GM21447 (cell line): ENCODE measurements at regions not wholly inside any gene's neighbourhood (a gene's known extent, or its start where the extent isn't known, plus 50 kb on each side); places are given as distances from the start of the nearest gene placed in this dataset.
"Not testable (repeated sequence)": the region's sequence is repeated elsewhere in the genome, so short reads cannot be mapped to it uniquely, and the experiment has no call there.

Source experiments
- ATAC-seq: cut with Tn5 transposase; IDR thresholded peaks from one replicate; pipeline ENCODE4 v1.9.1; 2021; ENCODE audit not compliant: unreplicated experiment

DNA sequence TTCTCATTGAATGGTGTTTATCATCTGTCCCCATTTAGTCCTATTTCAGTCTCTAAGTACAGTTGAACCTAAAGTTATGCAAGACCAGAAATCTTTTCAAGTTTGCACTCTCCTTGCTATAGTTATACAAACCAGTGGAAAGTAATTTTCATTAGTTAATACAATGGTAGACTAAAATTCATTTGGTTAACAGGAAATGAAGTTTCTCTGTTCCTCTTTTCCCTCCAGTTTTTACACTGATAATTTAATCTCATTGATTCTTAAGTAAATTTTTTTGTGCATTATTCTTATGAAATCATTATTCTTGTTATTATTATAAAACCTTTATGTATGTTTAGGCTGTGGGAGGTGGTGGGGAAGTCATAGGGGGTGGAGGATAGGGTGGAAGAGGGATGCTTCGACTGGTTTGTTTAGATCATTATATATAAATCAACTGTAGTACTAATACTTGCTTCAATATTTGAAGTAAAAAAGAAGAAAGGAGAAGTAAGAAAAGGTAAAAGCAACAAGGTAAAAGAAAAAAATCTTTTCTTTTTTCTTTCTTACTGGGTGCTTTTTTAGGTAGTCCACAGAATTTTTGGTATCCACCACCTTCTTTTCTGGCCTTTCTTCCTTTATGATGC is 104.1 kb downstream of the GPR85 start:
- peak; percentile 79 for ATAC-seq

DNA sequence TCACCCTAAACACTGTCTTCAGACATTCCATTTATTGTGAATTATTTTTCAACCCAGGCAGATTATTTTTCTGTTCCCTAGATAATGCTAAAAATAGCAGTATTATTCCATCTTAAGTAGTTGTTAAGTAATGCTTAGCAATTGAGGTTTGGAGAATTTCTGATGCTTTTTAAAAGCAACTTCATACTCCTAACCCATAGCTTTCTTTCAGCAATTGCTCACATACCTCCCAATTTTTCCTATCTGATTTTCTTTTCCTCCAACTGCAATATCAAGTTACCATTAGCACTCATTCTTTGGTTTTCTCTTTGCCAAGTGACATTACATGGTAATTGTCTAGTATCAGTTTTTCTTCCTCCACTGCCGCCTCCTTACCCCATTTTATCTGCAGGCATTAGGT is 104.7 kb downstream of the GPR85 start:
- ATAC-seq, result peak; percentile 17

DNA sequence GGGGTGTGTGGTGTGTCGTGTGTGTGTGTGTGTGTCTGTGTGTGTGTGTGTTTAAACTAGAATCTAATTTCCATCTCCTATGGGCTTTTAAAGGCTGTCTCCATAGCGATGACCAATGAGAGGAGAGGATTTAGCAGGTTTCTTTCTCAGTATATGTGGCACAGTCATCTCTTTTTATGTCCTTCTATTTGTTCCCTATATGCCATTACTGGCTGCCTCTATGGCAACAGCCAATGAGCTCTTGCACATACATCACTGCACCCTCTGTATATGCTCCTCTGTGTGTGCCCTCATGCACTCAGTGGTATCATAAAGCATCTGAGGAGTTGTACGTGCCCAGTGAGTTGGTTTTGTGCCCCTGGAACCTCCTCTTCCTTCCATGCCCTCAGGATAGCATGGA is 107.6 kb downstream of the GPR85 start:
- not testable (repeated sequence) for ATAC-seq

DNA sequence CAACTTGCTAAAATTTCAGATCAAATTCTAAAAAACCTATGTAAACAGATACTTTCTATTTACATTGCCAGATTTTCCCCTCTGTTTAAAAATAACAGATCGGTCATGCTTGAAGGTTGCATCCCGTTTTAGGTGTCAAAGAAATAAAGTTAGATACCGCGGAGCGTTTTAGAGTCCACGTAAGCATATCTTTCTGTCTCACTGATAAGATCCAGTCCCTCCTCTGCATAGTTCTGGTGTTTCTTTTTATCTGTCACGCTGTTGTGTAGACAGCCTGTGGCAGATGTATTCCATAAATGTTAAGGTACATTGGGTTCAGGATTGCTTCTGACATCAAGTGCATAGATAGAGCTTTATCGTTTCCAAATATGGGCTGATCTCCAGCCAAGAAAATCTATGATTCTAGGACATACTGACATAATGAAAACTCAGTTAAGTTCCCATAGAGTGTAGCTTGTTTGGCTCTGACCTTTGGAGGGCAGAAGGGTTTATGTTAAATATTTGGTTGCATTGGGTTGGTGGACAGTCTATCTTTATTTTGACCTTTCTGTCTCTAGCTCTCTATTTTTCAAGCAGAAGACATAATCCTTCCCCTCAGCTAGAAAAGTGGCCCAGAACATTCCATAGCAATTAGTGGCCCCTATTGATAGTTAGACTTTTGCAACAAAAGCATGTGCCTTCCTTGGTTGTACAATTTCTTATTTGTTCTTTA is 109.2 kb downstream of the GPR85 start:
- ATAC-seq, result not testable (repeated sequence)

DNA sequence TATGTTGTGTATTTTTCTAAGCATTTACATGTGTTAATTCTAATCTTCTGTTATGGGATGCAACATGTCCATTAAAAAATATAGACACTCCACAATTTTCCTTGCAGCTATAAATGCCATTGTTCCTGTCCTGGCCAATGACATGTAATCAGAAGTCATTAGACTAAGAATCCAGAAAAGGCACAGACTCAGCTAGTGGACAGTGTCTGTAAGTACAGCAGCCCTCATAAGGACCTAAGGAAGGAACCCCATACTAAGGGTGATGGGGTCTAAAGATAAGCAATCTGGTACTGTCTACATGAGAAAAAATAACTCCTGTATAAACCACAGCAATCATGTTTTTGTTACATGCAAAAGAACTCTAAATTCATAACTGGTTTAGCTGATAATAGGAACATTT is 115.9 kb downstream of the GPR85 start:
- ATAC-seq, result peak; percentile 52

DNA sequence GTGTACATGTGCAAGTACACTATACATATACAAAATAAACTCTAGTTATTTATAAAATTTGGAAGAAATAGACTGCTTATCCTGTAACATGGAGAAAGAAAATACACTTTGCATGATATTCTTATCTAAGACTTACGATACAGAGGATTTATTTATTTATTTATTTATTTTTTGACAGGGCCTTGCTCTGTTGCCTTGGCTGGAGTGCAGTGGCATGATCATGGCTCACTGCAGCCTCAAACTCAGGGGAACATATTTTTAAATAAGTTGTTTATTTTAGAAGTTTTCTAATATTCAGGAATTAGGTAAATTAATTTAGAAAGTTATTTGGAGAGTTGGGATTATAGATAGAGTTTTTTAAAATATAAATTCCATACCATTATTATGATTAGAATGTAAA is 116.7 kb downstream of the GPR85 start:
- no peak for ATAC-seq

DNA sequence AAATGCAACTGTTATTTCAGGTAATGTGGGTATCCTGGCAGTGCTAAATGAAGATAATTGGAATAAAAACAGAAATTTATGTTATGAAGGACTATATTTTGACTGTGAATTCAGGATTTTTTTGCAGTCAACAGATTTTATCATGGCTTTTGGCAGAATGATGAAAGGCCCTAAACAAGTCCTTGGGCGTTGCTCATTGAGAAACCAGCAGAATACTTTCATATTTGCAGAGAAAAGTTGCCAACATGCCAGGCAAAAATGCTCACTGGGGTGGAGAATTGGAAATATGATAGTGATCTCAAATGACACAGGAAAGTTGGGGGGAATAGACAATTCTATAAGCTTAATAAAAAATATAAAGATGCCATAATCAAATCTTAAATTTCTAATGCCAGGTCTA is 121.1 kb downstream of the GPR85 start:
- ATAC-seq, result no peak

DNA sequence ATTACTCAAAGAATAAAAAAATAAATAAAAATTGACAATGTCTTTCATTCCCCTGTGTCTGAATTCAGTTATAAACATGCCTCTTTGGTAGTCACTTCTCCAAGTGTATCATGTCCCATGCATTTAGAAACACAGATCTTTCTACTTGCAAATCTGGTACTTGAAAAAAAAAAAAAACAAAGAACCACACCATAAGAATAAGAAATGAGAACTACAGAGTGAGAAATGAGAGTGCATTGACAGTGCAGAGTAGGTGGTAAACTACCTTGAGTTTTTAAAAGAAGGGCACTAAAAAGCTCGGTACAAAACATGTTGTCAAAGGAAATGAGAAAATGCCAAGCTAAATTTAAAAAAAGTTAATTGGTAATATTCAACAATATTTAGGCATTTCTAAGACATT is 123.0 kb downstream of the GPR85 start:
- ATAC-seq, result no peak

DNA sequence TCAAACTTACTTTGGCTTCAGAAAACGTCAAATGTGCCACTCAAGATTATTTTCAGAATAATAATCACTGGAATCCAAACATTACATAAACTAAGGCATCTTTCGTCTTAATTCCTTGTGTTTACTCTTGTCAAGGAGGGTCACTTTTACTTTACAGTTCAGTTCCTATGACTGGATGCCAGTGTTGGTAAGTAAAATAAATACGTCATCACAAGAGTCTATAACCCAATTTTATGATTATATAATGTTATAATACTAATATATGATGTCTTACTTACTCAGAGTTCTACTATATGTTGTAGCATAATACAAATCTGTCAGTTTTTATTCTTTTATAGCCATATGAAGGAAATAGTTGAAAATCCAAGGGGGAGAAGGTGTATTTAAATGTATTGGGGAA is 123.8 kb downstream of the GPR85 start:
- ATAC-seq, result no peak

DNA sequence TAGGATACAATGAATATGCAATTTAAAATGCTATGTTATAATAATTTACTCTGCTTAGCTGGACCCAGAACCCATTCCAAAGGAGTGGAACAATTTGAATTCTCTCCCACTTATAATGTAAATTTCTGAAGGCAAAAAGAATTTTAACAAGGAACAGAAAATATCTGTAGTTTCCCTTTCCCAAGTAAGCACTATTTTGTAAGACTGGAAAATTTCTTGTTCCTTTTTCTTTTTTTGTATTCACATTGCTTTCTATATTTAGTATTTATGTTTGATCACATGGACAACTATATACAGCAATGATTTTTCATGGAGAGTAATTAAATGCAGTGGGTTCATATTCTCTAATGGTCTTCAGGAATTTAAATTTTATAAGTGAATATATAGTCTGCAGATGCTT is 127.4 kb downstream of the GPR85 start:
- no peak for ATAC-seq

DNA sequence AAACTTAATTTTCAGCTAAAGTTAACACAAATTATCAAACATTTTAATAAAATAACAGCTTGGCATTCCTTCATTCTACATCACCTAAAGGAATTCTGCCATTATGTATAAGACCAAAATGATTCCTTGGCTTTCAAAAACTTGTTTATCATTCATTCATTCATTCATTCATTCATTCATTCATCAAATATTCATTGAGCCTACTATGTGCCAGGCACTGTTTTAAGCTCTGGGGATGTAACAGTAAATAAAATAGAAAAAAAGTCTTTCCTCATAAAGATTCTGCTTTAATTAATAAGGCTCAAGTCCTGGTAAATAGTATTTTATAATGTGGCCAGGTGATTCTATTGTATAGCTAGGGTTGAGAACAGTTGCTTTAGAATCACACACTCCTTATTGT is 127.9 kb downstream of the GPR85 start:
- no peak for ATAC-seq

DNA sequence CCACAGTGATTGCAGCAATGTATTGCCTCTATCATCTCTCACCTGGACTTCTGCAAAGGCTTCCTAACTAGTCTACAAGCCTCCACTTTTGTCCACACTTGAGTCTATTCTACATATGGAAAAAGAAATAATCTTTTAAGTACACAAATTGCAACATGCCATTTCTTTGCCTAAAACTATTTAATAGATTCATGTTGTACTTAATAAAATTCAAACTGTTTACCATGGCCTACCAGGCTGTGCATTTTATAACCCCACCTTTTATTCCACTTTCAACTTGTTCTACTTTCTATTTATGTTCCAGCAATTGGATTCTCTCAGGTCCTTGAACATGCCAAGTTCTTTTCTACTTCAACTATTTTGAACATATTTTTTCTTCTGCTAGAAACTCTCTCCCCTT is 128.7 kb downstream of the GPR85 start:
- no peak for ATAC-seq

DNA sequence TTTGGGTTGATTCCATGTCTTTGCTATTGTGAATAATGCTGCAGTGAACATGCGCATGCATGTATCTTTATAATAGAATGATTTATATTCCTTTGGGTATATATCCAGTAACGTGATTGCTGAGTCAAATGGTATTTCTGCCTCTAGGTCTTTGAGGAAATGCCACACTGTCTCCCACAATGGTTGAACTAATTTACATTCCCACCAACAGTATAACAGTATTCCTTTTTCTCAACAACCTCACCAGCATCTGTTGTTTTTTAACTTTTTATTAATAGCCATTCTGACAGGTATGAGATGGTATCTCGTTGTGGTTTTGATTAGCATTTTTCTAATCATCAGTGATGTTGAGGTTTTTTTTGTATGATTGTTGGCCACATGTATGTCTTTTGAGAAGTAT is 133.6 kb downstream of the GPR85 start:
- ATAC-seq, result not testable (repeated sequence)

DNA sequence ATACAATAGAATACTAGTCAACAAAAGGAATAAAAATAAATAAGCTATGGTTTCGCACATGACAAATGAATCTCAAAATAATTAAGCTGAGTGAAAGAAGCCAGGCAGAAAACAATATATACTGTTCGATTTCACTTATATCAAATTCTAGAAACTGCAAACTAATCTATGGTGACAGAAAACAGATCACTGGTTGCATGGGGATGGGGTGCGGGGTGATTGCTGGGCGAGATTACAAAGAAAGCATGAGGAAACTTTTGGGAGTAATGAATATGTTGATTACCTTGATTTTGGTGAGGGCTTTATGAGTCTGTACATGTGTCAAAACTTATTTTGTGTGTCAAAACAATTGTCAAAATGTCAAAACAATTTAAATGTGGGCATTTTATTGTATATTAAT is 135.6 kb downstream of the GPR85 start:
- no peak for ATAC-seq

DNA sequence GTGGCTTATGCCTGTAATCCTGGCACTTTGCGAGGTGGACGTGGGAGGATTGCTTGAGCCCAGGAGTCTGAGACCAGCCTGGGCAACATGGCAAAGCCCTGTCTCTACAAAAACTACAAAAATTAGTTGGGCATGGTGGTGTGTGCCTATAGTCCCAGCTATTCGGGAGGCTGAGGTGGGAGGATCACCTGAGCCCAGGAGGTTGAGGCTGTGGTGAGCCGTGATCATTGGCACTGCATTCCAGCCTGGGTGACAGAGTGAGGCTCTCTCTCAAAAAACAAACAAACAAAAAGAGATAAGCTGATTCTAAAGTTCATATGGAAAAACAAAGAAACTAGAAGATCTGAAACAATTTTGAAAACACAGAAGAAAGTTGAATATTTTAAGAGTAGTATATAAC is 136.9 kb downstream of the GPR85 start:
- not testable (repeated sequence) for ATAC-seq

DNA sequence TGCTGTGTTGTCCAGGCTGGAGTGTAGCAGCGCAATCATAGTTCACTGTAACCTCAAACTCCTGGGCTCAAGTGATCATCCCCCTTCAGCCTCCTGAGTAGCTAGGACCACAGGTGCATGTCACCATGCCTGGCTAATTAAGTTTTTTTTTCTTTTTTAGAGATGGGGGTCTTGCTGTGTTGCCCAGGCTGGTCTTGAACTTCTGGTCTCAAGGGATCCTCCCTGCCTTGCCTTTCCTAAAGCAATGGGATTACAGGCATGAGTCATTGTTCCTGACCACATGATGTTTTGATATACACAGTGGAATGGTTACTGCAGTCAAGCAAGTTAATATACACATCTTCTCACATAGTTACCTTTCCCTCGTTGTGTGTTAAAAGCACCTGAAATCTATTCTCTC is 140.3 kb downstream of the GPR85 start:
- ATAC-seq, result no peak

DNA sequence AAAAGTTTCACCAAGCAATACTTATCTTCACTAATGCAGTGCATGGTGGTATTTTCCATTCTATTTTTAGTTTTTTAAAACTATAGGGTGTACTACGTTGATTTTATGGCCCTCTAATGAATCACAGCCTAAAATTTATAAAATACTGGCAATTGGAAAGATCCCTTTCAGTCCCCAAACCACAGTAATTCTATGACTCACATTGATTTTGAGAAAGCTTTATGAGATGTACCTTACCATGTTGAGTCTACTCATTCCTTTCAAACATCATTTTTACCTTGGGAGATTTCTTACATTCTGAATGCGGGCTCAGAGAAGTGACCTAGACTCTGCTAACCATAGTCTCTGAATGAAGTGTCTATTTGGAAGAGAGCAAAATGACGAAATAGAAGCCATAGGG is 141.6 kb downstream of the GPR85 start:
- ATAC-seq, result no peak

DNA sequence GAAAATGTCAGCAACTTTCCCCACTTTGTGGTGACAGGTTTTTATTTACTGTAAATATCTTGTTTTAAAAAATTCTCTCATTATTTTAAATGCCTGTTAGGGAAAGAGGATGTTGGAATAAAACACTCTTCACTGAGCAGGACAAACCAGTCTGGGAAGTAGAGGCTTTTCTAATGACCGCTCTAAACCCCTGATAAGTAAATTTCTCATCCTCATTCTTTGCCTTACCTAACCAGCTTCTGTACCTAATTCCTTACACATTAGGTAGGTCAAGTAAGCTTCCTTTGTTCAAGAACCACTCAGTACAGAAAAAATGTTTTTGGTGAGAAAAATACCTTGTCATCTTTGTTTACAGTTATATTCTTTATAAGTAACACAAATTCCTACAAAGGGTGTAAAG is 143.6 kb downstream of the GPR85 start:
- no peak for ATAC-seq

DNA sequence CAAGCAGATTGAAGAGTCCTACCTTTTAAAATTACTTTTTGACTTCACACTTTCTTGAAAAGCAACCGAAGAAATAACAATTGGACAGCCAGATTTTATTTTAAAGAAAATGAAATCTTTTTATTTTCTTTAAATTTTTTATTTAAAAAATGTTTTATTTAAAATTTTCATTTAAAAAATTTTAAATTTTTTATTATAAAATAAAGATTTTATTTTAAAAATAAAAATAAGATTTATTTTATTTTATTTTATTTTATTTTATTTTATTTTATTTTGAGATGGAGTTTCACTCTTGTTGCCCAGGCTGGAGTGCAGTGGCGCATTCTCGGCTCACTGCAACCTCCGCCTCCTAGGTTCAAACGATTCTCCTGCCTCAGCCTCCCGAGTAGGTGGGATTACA is 144.5 kb downstream of the GPR85 start:
- ATAC-seq, result not testable (repeated sequence)

DNA sequence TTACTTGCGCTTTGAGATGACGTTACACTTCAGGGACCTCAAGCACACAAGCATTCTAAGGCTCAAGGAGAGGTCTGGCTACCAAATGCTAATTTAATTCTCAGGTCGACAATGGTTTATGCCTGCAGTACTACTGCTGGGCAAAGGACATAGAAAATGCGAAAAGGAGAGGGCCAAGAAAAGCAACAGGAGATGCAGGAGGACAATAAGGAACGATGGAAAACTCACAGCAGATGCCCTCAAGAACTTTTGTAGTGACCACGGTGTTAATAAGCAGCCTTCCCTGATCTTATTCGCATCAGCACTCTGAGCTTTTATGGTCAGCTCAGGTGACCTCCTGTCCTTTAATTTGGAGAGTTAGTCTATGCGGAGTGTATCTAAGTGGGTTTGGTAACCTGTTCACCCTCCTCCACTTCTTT is 146.3 kb downstream of the GPR85 start:
- peak; percentile 44 for ATAC-seq

DNA sequence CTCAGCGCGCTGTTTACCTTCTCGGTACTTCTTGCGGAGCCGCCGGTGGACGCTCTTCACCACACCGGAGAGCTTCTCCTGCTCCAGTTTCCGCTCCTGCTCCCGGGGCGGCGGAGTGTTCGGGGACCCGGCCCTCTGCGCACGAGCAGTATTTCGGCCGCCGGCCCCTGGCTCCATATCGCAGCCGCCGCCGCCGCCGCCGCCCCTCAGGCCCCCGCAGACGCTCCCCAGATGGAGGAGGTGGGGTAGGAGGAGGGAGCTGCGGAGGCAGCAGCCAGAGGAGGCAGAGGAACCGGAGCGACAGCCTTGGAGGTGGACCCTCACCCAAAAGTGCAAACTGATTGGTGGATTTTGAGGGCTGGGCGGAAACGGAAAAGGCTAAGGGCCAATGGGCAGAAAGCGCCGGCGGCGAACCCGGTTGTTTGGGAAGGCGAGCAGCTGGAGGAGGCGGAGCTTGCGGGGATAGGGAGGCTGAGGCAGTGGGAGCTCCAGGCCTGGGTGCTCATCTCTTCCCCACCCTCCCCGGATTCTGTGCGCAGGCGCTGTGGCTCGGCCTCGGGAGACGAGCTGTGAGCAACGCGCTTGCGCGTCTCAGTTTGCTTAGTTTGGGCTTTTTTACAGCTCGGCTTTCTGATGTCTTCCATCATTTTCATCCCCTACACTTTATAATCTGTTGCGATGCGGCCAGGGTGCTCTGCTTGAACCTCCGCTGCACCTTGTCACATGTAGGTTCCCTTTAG is 146.9 kb downstream of the GPR85 start:
- peak; percentile 95 for ATAC-seq

DNA sequence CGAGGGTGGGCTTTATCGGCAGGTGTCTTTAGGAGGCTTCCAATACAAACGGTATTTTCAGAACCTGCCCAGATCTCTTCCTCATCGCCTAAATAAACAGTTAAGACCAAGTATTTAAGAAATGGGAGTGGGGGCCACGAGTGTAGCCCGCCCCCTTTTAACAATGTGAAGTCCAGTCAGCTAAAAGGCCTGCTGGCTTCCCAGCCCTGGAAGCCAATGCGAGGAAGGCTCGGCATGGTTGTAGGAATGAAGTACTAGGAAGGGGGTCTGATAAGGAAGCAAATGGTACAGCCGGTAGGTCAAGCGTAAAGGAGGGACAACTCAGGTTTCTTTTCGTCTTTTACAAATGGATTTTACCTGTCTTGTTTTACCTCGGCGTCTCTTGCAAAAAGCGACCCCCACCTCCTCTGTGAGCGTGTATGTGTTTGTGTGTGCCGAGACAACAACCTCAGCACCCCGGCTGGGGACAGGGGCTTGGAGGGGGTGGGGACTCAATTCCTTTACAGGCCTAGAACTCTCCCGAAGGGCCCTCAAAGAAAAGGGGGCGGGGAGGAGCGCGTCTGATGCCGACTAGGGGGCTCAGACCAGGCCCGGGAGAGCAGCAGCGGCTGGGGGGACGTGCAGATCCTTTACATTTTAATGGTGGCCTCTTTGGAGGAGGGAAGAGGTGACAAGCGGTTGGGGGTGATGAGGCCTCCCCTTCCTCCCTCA is 147.6 kb downstream of the GPR85 start:
- peak; percentile 12 for ATAC-seq
